ENCODE measurements at regions not wholly inside any gene's neighbourhood (a gene's known extent, or its start where the extent isn't known, plus 50 kb on each side); places are given as distances from the start of the nearest gene placed in this dataset.
A peak's percentile ranks its signal among the peaks of the same experiment; 100 is the strongest.

DNA sequence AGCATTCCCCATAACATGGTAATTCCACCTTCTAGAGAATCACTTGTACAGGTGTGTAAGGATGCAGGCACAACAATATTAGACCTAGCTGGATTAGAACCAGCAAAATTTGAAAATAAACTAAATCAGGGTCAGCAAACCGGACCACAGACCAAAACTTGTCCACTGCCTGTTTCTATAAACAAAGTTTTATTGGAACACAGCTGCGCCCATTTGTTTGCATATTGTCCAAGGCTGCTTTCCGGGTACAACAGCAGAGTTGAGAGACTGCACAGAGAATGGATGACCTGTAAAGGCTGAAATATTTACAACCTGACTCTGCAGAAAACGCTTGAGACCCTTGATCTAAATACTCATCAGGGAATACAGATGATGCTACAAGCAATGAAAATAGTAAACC lies 73.6 kb upstream of the SLC45A1 start:
- no peak overlapping the region for H3K4me3 ChIP-seq
- WGBS, 2 donors: 77 to 94% methylated on average over 4 of the region's 4 CpGs
- peaks cover 0 to 7% (median 0%) of the 10 kb centered on the region in 9 donors for H3K4me1 ChIP-seq
- ATAC-seq (no peak), DNase-seq (no peak)
- TF ChIP-seq, protein P1, sequence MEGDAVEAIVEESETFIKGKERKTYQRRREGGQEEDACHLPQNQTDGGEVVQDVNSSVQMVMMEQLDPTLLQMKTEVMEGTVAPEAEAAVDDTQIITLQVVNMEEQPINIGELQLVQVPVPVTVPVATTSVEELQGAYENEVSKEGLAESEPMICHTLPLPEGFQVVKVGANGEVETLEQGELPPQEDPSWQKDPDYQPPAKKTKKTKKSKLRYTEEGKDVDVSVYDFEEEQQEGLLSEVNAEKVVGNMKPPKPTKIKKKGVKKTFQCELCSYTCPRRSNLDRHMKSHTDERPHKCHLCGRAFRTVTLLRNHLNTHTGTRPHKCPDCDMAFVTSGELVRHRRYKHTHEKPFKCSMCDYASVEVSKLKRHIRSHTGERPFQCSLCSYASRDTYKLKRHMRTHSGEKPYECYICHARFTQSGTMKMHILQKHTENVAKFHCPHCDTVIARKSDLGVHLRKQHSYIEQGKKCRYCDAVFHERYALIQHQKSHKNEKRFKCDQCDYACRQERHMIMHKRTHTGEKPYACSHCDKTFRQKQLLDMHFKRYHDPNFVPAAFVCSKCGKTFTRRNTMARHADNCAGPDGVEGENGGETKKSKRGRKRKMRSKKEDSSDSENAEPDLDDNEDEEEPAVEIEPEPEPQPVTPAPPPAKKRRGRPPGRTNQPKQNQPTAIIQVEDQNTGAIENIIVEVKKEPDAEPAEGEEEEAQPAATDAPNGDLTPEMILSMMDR (IDR thresholded peaks at IDR 0.05): no peak
- intact Hi-C loops (cut with DNase I): no loop called here
- no peaks in the 10 kb centered on the region for H3K27me3 ChIP-seq
- no peak overlapping the region for H3K27ac ChIP-seq
- no peaks in the 10 kb centered on the region for H3K9me3 ChIP-seq
- no peaks in the 10 kb centered on the region for H3K36me3 ChIP-seq

DNA sequence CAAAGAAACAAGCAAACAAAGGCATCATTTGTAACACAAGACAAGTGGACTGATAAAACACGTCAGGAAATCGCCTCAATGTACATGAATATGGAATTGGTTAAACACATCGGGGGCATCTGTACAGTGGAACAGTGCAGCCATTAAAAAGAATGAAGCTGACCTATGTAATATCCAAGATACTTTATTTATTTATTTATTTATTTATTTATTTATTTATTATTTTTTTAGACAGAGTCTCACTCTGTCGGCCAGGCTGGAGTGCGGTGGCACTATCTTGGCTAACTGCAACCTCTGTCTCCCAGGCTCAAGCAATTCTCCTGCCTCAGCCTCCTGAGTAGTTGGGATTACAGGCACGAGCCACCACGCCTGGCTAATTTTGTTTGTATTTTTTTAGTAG lies 75.4 kb upstream of the SLC45A1 start:
- intact Hi-C loops (cut with DNase I): no loop called here

DNA sequence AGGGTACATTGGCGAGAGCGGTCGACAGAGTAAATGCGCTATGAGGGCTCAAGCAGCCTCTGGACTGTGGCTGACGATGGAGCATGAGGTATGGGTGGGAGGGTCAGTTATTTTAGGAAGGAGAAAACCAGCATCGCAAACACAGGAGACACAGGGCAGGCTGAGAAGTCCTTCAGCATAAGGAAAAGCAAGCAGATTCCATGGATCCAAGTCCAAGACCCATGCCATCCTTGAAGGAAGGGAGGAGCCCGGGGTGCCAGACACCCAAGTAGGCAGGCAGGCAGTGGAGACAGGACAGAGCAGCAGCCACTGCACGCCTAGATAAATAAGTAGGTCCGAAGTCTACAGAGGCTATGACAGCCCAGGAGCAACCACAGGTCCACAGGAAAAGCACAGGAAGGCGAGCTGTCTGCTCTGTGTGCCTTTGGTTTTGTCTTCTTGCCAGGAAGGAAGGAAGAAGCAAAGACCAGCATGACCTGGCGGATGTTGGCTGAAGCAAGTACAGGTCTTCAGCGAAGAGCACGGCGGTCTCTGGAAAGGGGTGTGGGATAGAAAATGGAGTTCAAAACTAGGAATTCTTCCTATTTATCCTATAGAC lies 76.4 kb upstream of the SLC45A1 start:
- Histone ChIP-seq H3K27me3 (no peaks in the 10 kb centered on the region), H3K9me3 (no peaks in the 10 kb centered on the region), H3K27ac (no peak overlapping the region), H3K36me3 (no peaks in the 10 kb centered on the region), H3K4me3 (no peak overlapping the region), H3K4me1 (peaks cover 0 to 21% (median 0%) of the 10 kb centered on the region in 9 donors)
- TF ChIP-seq, protein P1 (IDR thresholded peaks at IDR 0.05): no peak
- ATAC-seq (peak in 1 of 8 donors; percentile 8), DNase-seq (no peak)
- 70 to 73% methylated on average over 14 of the region's 14 CpGs for WGBS, 2 donors
- intact Hi-C loops (cut with DNase I): no loop called here

More for the DNA sequence above, 75.4 kb upstream of the SLC45A1 start:
- 73 to 80% methylated on average over 7 of the region's 7 CpGs for WGBS, 2 donors
- no peak overlapping the region for H3K4me3 ChIP-seq
- H3K27me3 ChIP-seq: no peaks in the 10 kb centered on the region
- DNase-seq (no peak), ATAC-seq (no peak)
- TF ChIP-seq, protein P1 (IDR thresholded peaks at IDR 0.05): no peak
- H3K27ac ChIP-seq: no peak overlapping the region
- no peaks in the 10 kb centered on the region for H3K36me3 ChIP-seq
- H3K4me1 ChIP-seq: peaks cover 0 to 21% (median 0%) of the 10 kb centered on the region in 9 donors
- H3K9me3 ChIP-seq: no peaks in the 10 kb centered on the region

DNA sequence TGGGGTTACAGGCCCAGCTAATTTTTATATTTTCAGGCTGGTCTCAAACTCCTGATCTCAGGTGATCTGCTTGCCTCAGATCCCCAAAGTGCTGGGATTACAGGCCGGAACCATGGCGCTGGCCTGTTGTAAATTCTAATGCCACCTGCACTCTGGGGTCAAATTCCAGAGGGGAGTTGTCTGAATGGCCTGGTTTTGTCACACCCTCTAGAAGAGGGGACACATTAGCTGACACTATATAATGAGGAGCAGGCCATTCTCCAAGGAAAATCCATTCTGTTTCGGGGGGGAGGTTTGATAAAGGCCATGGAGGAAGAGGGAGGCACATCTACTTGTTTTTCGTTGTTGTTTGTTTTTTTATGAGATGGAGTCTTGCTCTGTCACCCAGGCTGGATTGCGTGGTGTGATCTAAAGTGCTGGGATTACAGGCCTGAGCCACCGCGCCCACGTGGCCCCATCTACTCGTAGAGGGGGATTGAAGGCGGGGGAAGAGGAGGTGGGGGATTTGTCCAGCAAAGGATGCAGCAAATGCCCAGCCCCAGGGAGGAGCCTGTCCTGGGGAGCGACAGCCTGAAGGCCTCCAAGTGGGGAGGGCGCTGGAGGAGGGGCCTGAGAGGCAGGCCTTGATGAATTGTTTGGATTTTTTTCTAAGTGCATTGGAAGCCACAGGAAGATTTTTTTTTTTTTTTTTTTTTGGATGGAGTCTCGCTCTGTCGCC lies 78.4 kb upstream of the SLC45A1 start:
- TF ChIP-seq, protein P1 (IDR thresholded peaks at IDR 0.05): no peak
- DNase-seq (no peak), ATAC-seq (peak in 1 of 8 donors; percentile 38)
- H3K4me3 ChIP-seq: no peak overlapping the region
- H3K27me3 ChIP-seq: peaks cover 0 to 5% (median 0%) of the 10 kb centered on the region in 7 donors
- H3K4me1 ChIP-seq: peaks cover 0 to 21% (median 0%) of the 10 kb centered on the region in 9 donors
- H3K27ac ChIP-seq: peak overlapping the region in 2 of 10 donors; percentile 9 to 60
- no peaks in the 10 kb centered on the region for H3K36me3 ChIP-seq
- intact Hi-C loops (cut with DNase I): loop anchor here in 3 of 10 donors (5.0 to 10.0 kb wide), 2 partner anchors 205 to 207 kb away; no protein-coding TSS in a partner anchor
- no peaks in the 10 kb centered on the region for H3K9me3 ChIP-seq
- 68 to 83% methylated on average over 14 of the region's 14 CpGs for WGBS, 2 donors
